ENCODE measurements at regions not wholly inside any gene's neighbourhood (a gene's known extent, or its start where the extent isn't known, plus 50 kb on each side); places are given as distances from the start of the nearest gene placed in this dataset.

- H4K91ac ChIP-seq (ENCODE audit: low read length): no peak overlapping the region
- H3K18ac ChIP-seq (ENCODE audit: low read depth in 1 of 2, low read length in 2 of 2): no peak overlapping the region
- H3K4ac ChIP-seq (ENCODE audit: low read depth in 1 of 2, low read length in 2 of 2): no peak overlapping the region
- no peak overlapping the region for H2BK12ac ChIP-seq (ENCODE audit: low read length in 2 of 2)
- no peak overlapping the region for H3K23ac ChIP-seq (ENCODE audit: low read length in 2 of 2)
- no peak overlapping the region for H3K9ac ChIP-seq (ENCODE audit: low read length)
- H3K4me1 ChIP-seq (ENCODE audit: control insufficient read depth, insufficient read depth, low read depth, low read length): no peaks in the 10 kb centered on the region
- H3K36me3 ChIP-seq (ENCODE audit: control insufficient read depth in 1 of 2, insufficient read depth in 2 of 2, low read depth in 1 of 2, low read length in 2 of 2): no peaks in the 10 kb centered on the region
- no peak overlapping the region for H2AK5ac ChIP-seq (ENCODE audit: low read length, severe bottlenecking)
- H2AFZ ChIP-seq (ENCODE audit: low read depth, low read length): no peak overlapping the region
- no peak overlapping the region for H2BK120ac ChIP-seq (ENCODE audit: low read depth, low read length)
- DNase-seq: no peak
- H3K79me1 ChIP-seq (replicated peaks; ENCODE audit: low read length, poor library complexity, severe bottlenecking): no peaks in the 10 kb centered on the region
- H2BK5ac ChIP-seq (ENCODE audit: low read depth, low read length, poor library complexity, severe bottlenecking): no peak overlapping the region
- H3K4me3 ChIP-seq (ENCODE audit: insufficient read depth in 1 of 2, low read depth in 1 of 2, low read length in 2 of 2): no peak overlapping the region
- no peak overlapping the region for H2BK15ac ChIP-seq (ENCODE audit: low read depth, poor library complexity, severe bottlenecking)
- 57% methylated on average over 3 of the region's 3 CpGs for WGBS
- no peak overlapping the region for H3K27ac ChIP-seq (ENCODE audit: low read length, poor library complexity, severe bottlenecking)
- no peak overlapping the region for H3K4me2 ChIP-seq (ENCODE audit: low read length, poor library complexity, severe bottlenecking)
- H3K9me3 ChIP-seq (ENCODE audit: control insufficient read depth, low read length): no peaks in the 10 kb centered on the region
- H3K14ac ChIP-seq (ENCODE audit: low read length in 2 of 2): no peak overlapping the region
- H4K8ac ChIP-seq (ENCODE audit: low read length): no peak overlapping the region
- no peaks in the 10 kb centered on the region for H3K27me3 ChIP-seq (ENCODE audit: control insufficient read depth in 1 of 2, insufficient read depth in 1 of 2, low read length in 2 of 2)
Observed at GRCh38 chr11:7165911-7166310, 77.1 kb downstream of the RBMXL2 start.

GRCh38 chr11:7167976-7168740 lies 79.4 kb downstream of the RBMXL2 start:
- 75% methylated on average over 2 of the region's 2 CpGs for WGBS
- Histone ChIP-seq H2BK120ac (ENCODE audit: low read depth, low read length) (no peak overlapping the region), H2BK5ac (ENCODE audit: low read depth, low read length, poor library complexity, severe bottlenecking) (no peak overlapping the region), H4K91ac (ENCODE audit: low read length) (no peak overlapping the region), H3K9me3 (ENCODE audit: control insufficient read depth, low read length) (no peaks in the 10 kb centered on the region), H3K4ac (ENCODE audit: low read depth in 1 of 2, low read length in 2 of 2) (no peak overlapping the region), H3K14ac (ENCODE audit: low read length in 2 of 2) (no peak overlapping the region), H3K79me1 (replicated peaks; ENCODE audit: low read length, poor library complexity, severe bottlenecking) (no peaks in the 10 kb centered on the region), H3K4me2 (ENCODE audit: low read length, poor library complexity, severe bottlenecking) (no peak overlapping the region), H3K27ac (ENCODE audit: low read length, poor library complexity, severe bottlenecking) (no peak overlapping the region), H3K27me3 (ENCODE audit: control insufficient read depth in 1 of 2, insufficient read depth in 1 of 2, low read length in 2 of 2) (no peaks in the 10 kb centered on the region), H3K18ac (ENCODE audit: low read depth in 1 of 2, low read length in 2 of 2) (no peak overlapping the region), H2BK12ac (ENCODE audit: low read length in 2 of 2) (no peak overlapping the region), H3K4me1 (ENCODE audit: control insufficient read depth, insufficient read depth, low read depth, low read length) (no peaks in the 10 kb centered on the region), H2AK5ac (ENCODE audit: low read length, severe bottlenecking) (no peak overlapping the region), H2AFZ (ENCODE audit: low read depth, low read length) (no peak overlapping the region), H2BK15ac (ENCODE audit: low read depth, poor library complexity, severe bottlenecking) (no peak overlapping the region), H3K9ac (ENCODE audit: low read length) (no peak overlapping the region), H3K4me3 (ENCODE audit: insufficient read depth in 1 of 2, low read depth in 1 of 2, low read length in 2 of 2) (no peak overlapping the region), H3K23ac (ENCODE audit: low read length in 2 of 2) (no peak overlapping the region), H4K8ac (ENCODE audit: low read length) (no peak overlapping the region), H3K36me3 (ENCODE audit: control insufficient read depth in 1 of 2, insufficient read depth in 2 of 2, low read depth in 1 of 2, low read length in 2 of 2) (no peaks in the 10 kb centered on the region)
- no peak for DNase-seq

- no peaks in the 10 kb centered on the region for H3K36me3 ChIP-seq (ENCODE audit: control insufficient read depth in 1 of 2, insufficient read depth in 2 of 2, low read depth in 1 of 2, low read length in 2 of 2)
- no peak overlapping the region for H4K8ac ChIP-seq (ENCODE audit: low read length)
- no peak overlapping the region for H2AK5ac ChIP-seq (ENCODE audit: low read length, severe bottlenecking)
- H2AFZ ChIP-seq (ENCODE audit: low read depth, low read length): no peak overlapping the region
- no peak overlapping the region for H3K4me2 ChIP-seq (ENCODE audit: low read length, poor library complexity, severe bottlenecking)
- H3K4me3 ChIP-seq (ENCODE audit: insufficient read depth in 1 of 2, low read depth in 1 of 2, low read length in 2 of 2): no peak overlapping the region
- no peak overlapping the region for H3K23ac ChIP-seq (ENCODE audit: low read length in 2 of 2)
- no peak overlapping the region for H2BK5ac ChIP-seq (ENCODE audit: low read depth, low read length, poor library complexity, severe bottlenecking)
- no peaks in the 10 kb centered on the region for H3K4me1 ChIP-seq (ENCODE audit: control insufficient read depth, insufficient read depth, low read depth, low read length)
- H2BK15ac ChIP-seq (ENCODE audit: low read depth, poor library complexity, severe bottlenecking): no peak overlapping the region
- H3K27ac ChIP-seq (ENCODE audit: low read length, poor library complexity, severe bottlenecking): no peak overlapping the region
- H3K14ac ChIP-seq (ENCODE audit: low read length in 2 of 2): no peak overlapping the region
- no peak overlapping the region for H3K18ac ChIP-seq (ENCODE audit: low read depth in 1 of 2, low read length in 2 of 2)
- no peak overlapping the region for H4K91ac ChIP-seq (ENCODE audit: low read length)
- H3K27me3 ChIP-seq (ENCODE audit: control insufficient read depth in 1 of 2, insufficient read depth in 1 of 2, low read length in 2 of 2): no peaks in the 10 kb centered on the region
- no CpG with 5 or more reads among the region's 1 CpG for WGBS
- no peak overlapping the region for H3K9ac ChIP-seq (ENCODE audit: low read length)
- H3K4ac ChIP-seq (ENCODE audit: low read depth in 1 of 2, low read length in 2 of 2): no peak overlapping the region
- DNase-seq: no peak
- H3K79me1 ChIP-seq (replicated peaks; ENCODE audit: low read length, poor library complexity, severe bottlenecking): no peaks in the 10 kb centered on the region
- no peaks in the 10 kb centered on the region for H3K9me3 ChIP-seq (ENCODE audit: control insufficient read depth, low read length)
- no peak overlapping the region for H2BK120ac ChIP-seq (ENCODE audit: low read depth, low read length)
- H2BK12ac ChIP-seq (ENCODE audit: low read length in 2 of 2): no peak overlapping the region
Observed at GRCh38 chr11:7168741-7168990, 79.9 kb downstream of the RBMXL2 start.

GRCh38 chr11:7170431-7170830 lies 81.3 kb upstream of the SYT9 start:
- Histone ChIP-seq H3K9me3 (ENCODE audit: control insufficient read depth, low read length) (no peaks in the 10 kb centered on the region), H3K27ac (ENCODE audit: low read length, poor library complexity, severe bottlenecking) (no peak overlapping the region), H2AFZ (ENCODE audit: low read depth, low read length) (no peak overlapping the region), H3K4me1 (ENCODE audit: control insufficient read depth, insufficient read depth, low read depth, low read length) (no peaks in the 10 kb centered on the region), H3K4me2 (ENCODE audit: low read length, poor library complexity, severe bottlenecking) (no peak overlapping the region), H3K4me3 (ENCODE audit: insufficient read depth in 1 of 2, low read depth in 1 of 2, low read length in 2 of 2) (no peak overlapping the region), H3K4ac (ENCODE audit: low read depth in 1 of 2, low read length in 2 of 2) (no peak overlapping the region), H2AK5ac (ENCODE audit: low read length, severe bottlenecking) (no peak overlapping the region), H4K91ac (ENCODE audit: low read length) (no peak overlapping the region), H4K8ac (ENCODE audit: low read length) (no peak overlapping the region), H2BK12ac (ENCODE audit: low read length in 2 of 2) (no peak overlapping the region), H3K27me3 (ENCODE audit: control insufficient read depth in 1 of 2, insufficient read depth in 1 of 2, low read length in 2 of 2) (no peaks in the 10 kb centered on the region), H2BK5ac (ENCODE audit: low read depth, low read length, poor library complexity, severe bottlenecking) (no peak overlapping the region), H2BK15ac (ENCODE audit: low read depth, poor library complexity, severe bottlenecking) (no peak overlapping the region), H2BK120ac (ENCODE audit: low read depth, low read length) (no peak overlapping the region), H3K79me1 (replicated peaks; ENCODE audit: low read length, poor library complexity, severe bottlenecking) (no peaks in the 10 kb centered on the region), H3K14ac (ENCODE audit: low read length in 2 of 2) (no peak overlapping the region), H3K23ac (ENCODE audit: low read length in 2 of 2) (no peak overlapping the region), H3K9ac (ENCODE audit: low read length) (no peak overlapping the region), H3K18ac (ENCODE audit: low read depth in 1 of 2, low read length in 2 of 2) (no peak overlapping the region), H3K36me3 (ENCODE audit: control insufficient read depth in 1 of 2, insufficient read depth in 2 of 2, low read depth in 1 of 2, low read length in 2 of 2) (no peaks in the 10 kb centered on the region)
- no peak for DNase-seq
- 39% methylated on average over 5 of the region's 6 CpGs for whole genome bisulfite sequencing
